Esophagus squamous epithelium (tissue), 5 donors: ENCODE measurements at regions not wholly inside any gene's neighbourhood (a gene's known extent, or its start where the extent isn't known, plus 50 kb on each side); places are given as distances from the start of the nearest gene placed in this dataset.

Experiments used
- DNase-seq: peaks from one replicate; lab custom pipeline; 2025; lab: John Stamatoyannopoulos, UW
- H3K27ac ChIP-seq, 4 donors: fragments of 200-600 bp; sonication (generic); one replicate each; pipeline ENCODE4 v1.5.1; 2016 to 2019; ENCODE audit warnings: mild to moderate bottlenecking in 1 of 4
- H3K27me3 ChIP-seq, 4 donors: fragments of 200-600 bp; sonication (generic); 1 replicate in 3 of 4; 2 replicates in 1 of 4; pipeline versions ENCODE4 v1.5.1 to v1.6.0; 2017 to 2021; ENCODE audit warnings: antibody characterized with exemption in 1 of 4
- H3K36me3 ChIP-seq, 3 donors: fragments of 200-600 bp; sonication (generic); one replicate each; pipeline ENCODE4 v1.5.1; 2016 to 2019
- H3K4me1 ChIP-seq, 3 donors: fragments of 200-600 bp; sonication (generic); one replicate each; pipeline ENCODE4 v1.5.1; 2017 to 2019
- H3K4me3 ChIP-seq, 4 donors: fragments of 200-600 bp; sonication (generic); 1 replicate in 3 of 4; 2 replicates in 1 of 4; pipeline ENCODE4 v1.5.1; 2016 to 2019; ENCODE audit warnings: mild to moderate bottlenecking in 2 of 4, moderate library complexity in 1 of 4
- H3K9me3 ChIP-seq, 3 donors: fragments of 200-600 bp; sonication (generic); one replicate each; pipeline ENCODE4 v1.5.1; 2016 to 2019
- POLR2A ChIP-seq, 4 donors: fragments of 450-650 bp; IDR thresholded peaks; one replicate each; pipeline ENCODE4 v1.6.1; 2017; ENCODE audit warnings: antibody characterized with exemption in 4 of 4, mild to moderate bottlenecking in 4 of 4, moderate library complexity in 3 of 4
- WGBS, 2 donors: methylation state at CpG; one replicate each; pipeline ENCODE4 v1.1.5; 2018; 5-methylcytosine and 5-hydroxymethylcytosine counted together
- intact Hi-C: fragments of 100-400 bp; cut with DNase I; formaldehyde crosslinking; loops from one replicate; pipeline ENCODE4 v1.15.0; 2022
- TF ChIP-seq, protein P1 (sequence below), 6 experiments: fragments of 450-650 bp in 4 of 6; fragments of 200-600 bp in 2 of 6; sonication (generic) in 2 of 6; IDR thresholded peaks; one replicate each; pipeline ENCODE4 v1.5.1; 2016 to 2019; ENCODE audit warnings: antibody characterized with exemption in 6 of 6, mild to moderate bottlenecking in 4 of 6, moderate library complexity in 4 of 6
- donor health status: DM: yes; HTN: yes; CAD: no.

- Histone ChIP-seq H3K4me3 (no peak overlapping the region), H3K36me3 (no peaks in the 10 kb centered on the region), H3K9me3 (no peaks in the 10 kb centered on the region), H3K4me1 (no peaks in the 10 kb centered on the region), H3K27me3 (no peaks in the 10 kb centered on the region), H3K27ac (no peak overlapping the region)
- intact Hi-C loops, result no loop called here
- 83 to 97% methylated on average over 5 of the region's 5 CpGs for WGBS, 2 donors
- no peak for DNase-seq
- no peak for TF ChIP-seq POLR2A (IDR thresholded peaks at IDR 0.05)
- TF ChIP-seq, protein P1, sequence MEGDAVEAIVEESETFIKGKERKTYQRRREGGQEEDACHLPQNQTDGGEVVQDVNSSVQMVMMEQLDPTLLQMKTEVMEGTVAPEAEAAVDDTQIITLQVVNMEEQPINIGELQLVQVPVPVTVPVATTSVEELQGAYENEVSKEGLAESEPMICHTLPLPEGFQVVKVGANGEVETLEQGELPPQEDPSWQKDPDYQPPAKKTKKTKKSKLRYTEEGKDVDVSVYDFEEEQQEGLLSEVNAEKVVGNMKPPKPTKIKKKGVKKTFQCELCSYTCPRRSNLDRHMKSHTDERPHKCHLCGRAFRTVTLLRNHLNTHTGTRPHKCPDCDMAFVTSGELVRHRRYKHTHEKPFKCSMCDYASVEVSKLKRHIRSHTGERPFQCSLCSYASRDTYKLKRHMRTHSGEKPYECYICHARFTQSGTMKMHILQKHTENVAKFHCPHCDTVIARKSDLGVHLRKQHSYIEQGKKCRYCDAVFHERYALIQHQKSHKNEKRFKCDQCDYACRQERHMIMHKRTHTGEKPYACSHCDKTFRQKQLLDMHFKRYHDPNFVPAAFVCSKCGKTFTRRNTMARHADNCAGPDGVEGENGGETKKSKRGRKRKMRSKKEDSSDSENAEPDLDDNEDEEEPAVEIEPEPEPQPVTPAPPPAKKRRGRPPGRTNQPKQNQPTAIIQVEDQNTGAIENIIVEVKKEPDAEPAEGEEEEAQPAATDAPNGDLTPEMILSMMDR (IDR thresholded peaks at IDR 0.05), result no peak
Measured at GRCh38 chr2:129212299-129212958, 767.0 kb upstream of the RAB6C start.

GRCh38 chr2:129224022-129224421 is 755.4 kb upstream of the RAB6C start:
- H3K4me1 ChIP-seq, result no peaks in the 10 kb centered on the region
- no peak overlapping the region for H3K27ac ChIP-seq
- no peak for DNase-seq
- no peak overlapping the region for H3K4me3 ChIP-seq
- 87 to 90% methylated on average over 10 of the region's 10 CpGs for WGBS, 2 donors
- H3K27me3 ChIP-seq, result no peaks in the 10 kb centered on the region
- TF ChIP-seq, protein P1 (IDR thresholded peaks at IDR 0.05), result no peak
- no peak for TF ChIP-seq POLR2A (IDR thresholded peaks at IDR 0.05)
- intact Hi-C loops, result no loop called here
- H3K36me3 ChIP-seq, result no peaks in the 10 kb centered on the region
- H3K9me3 ChIP-seq, result no peaks in the 10 kb centered on the region

DNA sequence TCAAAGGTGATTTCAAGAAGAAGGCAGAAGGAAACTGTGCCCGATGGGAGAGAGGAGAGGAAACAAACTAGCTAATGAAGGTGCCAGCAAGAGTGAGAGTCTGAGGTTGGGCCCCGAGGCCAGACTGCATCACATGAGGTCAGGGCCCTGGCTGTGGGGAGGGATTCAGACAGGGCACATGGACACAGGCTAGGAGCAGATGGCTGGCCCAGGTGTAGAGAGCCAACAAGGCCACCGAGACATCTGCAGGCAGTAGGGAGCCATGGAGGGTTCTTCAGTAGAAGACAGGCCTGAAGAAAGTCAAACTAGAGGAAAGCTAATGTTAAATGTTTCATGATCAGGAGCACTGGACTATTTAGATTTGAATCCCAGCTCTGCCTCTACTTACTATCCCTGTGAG is 755.0 kb upstream of the RAB6C start:
- Histone ChIP-seq H3K27me3 (no peaks in the 10 kb centered on the region), H3K4me3 (no peak overlapping the region), H3K36me3 (no peaks in the 10 kb centered on the region), H3K4me1 (no peaks in the 10 kb centered on the region), H3K9me3 (no peaks in the 10 kb centered on the region), H3K27ac (no peak overlapping the region)
- intact Hi-C loops, result no loop called here
- TF ChIP-seq, protein P1 (IDR thresholded peaks at IDR 0.05), result no peak
- TF ChIP-seq POLR2A (IDR thresholded peaks at IDR 0.05), result no peak
- WGBS, 2 donors, result 81 to 93% methylated on average over 3 of the region's 3 CpGs
- no peak for DNase-seq

DNA sequence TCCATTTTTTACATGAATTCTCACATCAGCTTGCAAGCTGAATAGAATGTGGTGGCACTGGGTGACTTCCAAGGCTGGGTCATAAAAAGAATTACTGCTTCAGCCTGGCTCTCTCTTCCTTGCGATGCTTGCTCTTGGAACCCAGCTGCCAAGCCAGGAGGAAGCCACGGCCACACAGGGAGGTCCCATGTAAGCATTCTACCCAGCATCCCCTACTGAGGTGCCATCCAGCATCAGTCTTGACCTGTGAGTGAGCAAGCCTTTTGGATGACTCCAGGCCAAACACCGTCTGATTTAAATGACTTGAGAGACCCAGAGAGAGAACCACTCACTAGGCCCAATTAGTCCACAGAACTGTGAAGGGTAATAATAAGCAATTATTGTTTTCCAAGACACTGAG is 750.3 kb upstream of the RAB6C start:
- Histone ChIP-seq H3K9me3 (no peaks in the 10 kb centered on the region), H3K27ac (no peak overlapping the region), H3K4me1 (no peaks in the 10 kb centered on the region), H3K27me3 (no peaks in the 10 kb centered on the region), H3K4me3 (no peak overlapping the region), H3K36me3 (no peaks in the 10 kb centered on the region)
- no peak for TF ChIP-seq POLR2A (IDR thresholded peaks at IDR 0.05)
- TF ChIP-seq, protein P1 (IDR thresholded peaks at IDR 0.05), result no peak
- intact Hi-C loops, result no loop called here
- WGBS, 2 donors, result 58 to 100% methylated on average over 1 to 3 of the region's 3 CpGs
- DNase-seq, result no peak

GRCh38 chr2:129229830-129230441 is 749.5 kb upstream of the RAB6C start:
- Histone ChIP-seq H3K27me3 (no peaks in the 10 kb centered on the region), H3K36me3 (no peaks in the 10 kb centered on the region), H3K4me1 (no peaks in the 10 kb centered on the region), H3K27ac (no peak overlapping the region), H3K9me3 (no peaks in the 10 kb centered on the region), H3K4me3 (no peak overlapping the region)
- no peak for DNase-seq
- TF ChIP-seq, protein P1 (IDR thresholded peaks at IDR 0.05), result no peak
- no peak for TF ChIP-seq POLR2A (IDR thresholded peaks at IDR 0.05)
- intact Hi-C loops, result no loop called here
- WGBS, 2 donors, result 67 to 81% methylated on average over 6 to 7 of the region's 7 CpGs
